ENCODE measurements at regions not wholly inside any gene's neighbourhood (a gene's known extent, or its start where the extent isn't known, plus 50 kb on each side); places are given as distances from the start of the nearest gene placed in this dataset.

GRCh38 chr18:37769826-37770225 is 204.2 kb upstream of the CELF4 start:
- Histone ChIP-seq H3K4me3 (ENCODE audit: low read depth in 1 of 2, low read length in 2 of 2) (no peak overlapping the region), H3K27ac (ENCODE audit: low read depth in 2 of 2, low read length in 1 of 2) (no peak overlapping the region), H3K36me3 (ENCODE audit: control insufficient read depth in 2 of 2, insufficient read depth in 2 of 2, low read length in 1 of 2) (no peaks in the 10 kb centered on the region), H3K9me3 (ENCODE audit: control insufficient read depth in 2 of 2, insufficient read depth in 1 of 2, low read depth in 1 of 2, low read length in 1 of 2) (no peaks in the 10 kb centered on the region), H3K4me1 (ENCODE audit: control insufficient read depth in 2 of 2, insufficient read depth in 2 of 2, low read length in 1 of 2) (no peaks in the 10 kb centered on the region), H3K27me3 (ENCODE audit: control insufficient read depth in 1 of 2, insufficient read depth in 2 of 2, low read length in 2 of 2) (no peaks in the 10 kb centered on the region)
- 47 to 63% methylated on average over 1 of the region's 1 CpG for WGBS, 2 donors

GRCh38 chr18:37764541-37765288 is 199.1 kb upstream of the CELF4 start:
- no peaks in the 10 kb centered on the region for H3K4me1 ChIP-seq (ENCODE audit: control insufficient read depth in 2 of 2, insufficient read depth in 2 of 2, low read length in 1 of 2)
- no peaks in the 10 kb centered on the region for H3K27me3 ChIP-seq (ENCODE audit: control insufficient read depth in 1 of 2, insufficient read depth in 2 of 2, low read length in 2 of 2)
- H3K27ac ChIP-seq (ENCODE audit: low read depth in 2 of 2, low read length in 1 of 2) = no peak overlapping the region
- H3K36me3 ChIP-seq (ENCODE audit: control insufficient read depth in 2 of 2, insufficient read depth in 2 of 2, low read length in 1 of 2) = no peaks in the 10 kb centered on the region
- H3K9me3 ChIP-seq (ENCODE audit: control insufficient read depth in 2 of 2, insufficient read depth in 1 of 2, low read depth in 1 of 2, low read length in 1 of 2) = no peaks in the 10 kb centered on the region
- 69% methylated on average over 8 of the region's 8 CpGs for WGBS, 2 donors
- H3K4me3 ChIP-seq (ENCODE audit: low read depth in 1 of 2, low read length in 2 of 2) = no peak overlapping the region

GRCh38 chr18:37762076-37762621 is 196.6 kb upstream of the CELF4 start:
- no peaks in the 10 kb centered on the region for H3K36me3 ChIP-seq (ENCODE audit: control insufficient read depth in 2 of 2, insufficient read depth in 2 of 2, low read length in 1 of 2)
- WGBS, 2 donors = 87 to 89% methylated on average over 6 of the region's 6 CpGs
- no peak overlapping the region for H3K4me3 ChIP-seq (ENCODE audit: low read depth in 1 of 2, low read length in 2 of 2)
- H3K4me1 ChIP-seq (ENCODE audit: control insufficient read depth in 2 of 2, insufficient read depth in 2 of 2, low read length in 1 of 2) = no peaks in the 10 kb centered on the region
- H3K27ac ChIP-seq (ENCODE audit: low read depth in 2 of 2, low read length in 1 of 2) = no peak overlapping the region
- H3K9me3 ChIP-seq (ENCODE audit: control insufficient read depth in 2 of 2, insufficient read depth in 1 of 2, low read depth in 1 of 2, low read length in 1 of 2) = no peaks in the 10 kb centered on the region
- H3K27me3 ChIP-seq (ENCODE audit: control insufficient read depth in 1 of 2, insufficient read depth in 2 of 2, low read length in 2 of 2) = no peaks in the 10 kb centered on the region

GRCh38 chr18:37754141-37754540 is 188.5 kb upstream of the CELF4 start:
- H3K27ac ChIP-seq (ENCODE audit: low read depth in 2 of 2, low read length in 1 of 2) = no peak overlapping the region
- H3K36me3 ChIP-seq (ENCODE audit: control insufficient read depth in 2 of 2, insufficient read depth in 2 of 2, low read length in 1 of 2) = no peaks in the 10 kb centered on the region
- no peaks in the 10 kb centered on the region for H3K4me1 ChIP-seq (ENCODE audit: control insufficient read depth in 2 of 2, insufficient read depth in 2 of 2, low read length in 1 of 2)
- H3K27me3 ChIP-seq (ENCODE audit: control insufficient read depth in 1 of 2, insufficient read depth in 2 of 2, low read length in 2 of 2) = no peaks in the 10 kb centered on the region
- no peak overlapping the region for H3K4me3 ChIP-seq (ENCODE audit: low read depth in 1 of 2, low read length in 2 of 2)
- H3K9me3 ChIP-seq (ENCODE audit: control insufficient read depth in 2 of 2, insufficient read depth in 1 of 2, low read depth in 1 of 2, low read length in 1 of 2) = no peaks in the 10 kb centered on the region

GRCh38 chr18:37742436-37742835 is 176.8 kb upstream of the CELF4 start:
- Histone ChIP-seq H3K4me3 (ENCODE audit: low read depth in 1 of 2, low read length in 2 of 2) (no peak overlapping the region), H3K36me3 (ENCODE audit: control insufficient read depth in 2 of 2, insufficient read depth in 2 of 2, low read length in 1 of 2) (no peaks in the 10 kb centered on the region), H3K4me1 (ENCODE audit: control insufficient read depth in 2 of 2, insufficient read depth in 2 of 2, low read length in 1 of 2) (no peaks in the 10 kb centered on the region), H3K27ac (ENCODE audit: low read depth in 2 of 2, low read length in 1 of 2) (no peak overlapping the region), H3K9me3 (ENCODE audit: control insufficient read depth in 2 of 2, insufficient read depth in 1 of 2, low read depth in 1 of 2, low read length in 1 of 2) (no peaks in the 10 kb centered on the region), H3K27me3 (ENCODE audit: control insufficient read depth in 1 of 2, insufficient read depth in 2 of 2, low read length in 2 of 2) (no peaks in the 10 kb centered on the region)
- 73 to 85% methylated on average over 2 of the region's 2 CpGs for WGBS, 2 donors

- H3K4me1 ChIP-seq (ENCODE audit: control insufficient read depth in 2 of 2, insufficient read depth in 2 of 2, low read length in 1 of 2) = no peaks in the 10 kb centered on the region
- no peaks in the 10 kb centered on the region for H3K9me3 ChIP-seq (ENCODE audit: control insufficient read depth in 2 of 2, insufficient read depth in 1 of 2, low read depth in 1 of 2, low read length in 1 of 2)
- H3K4me3 ChIP-seq (ENCODE audit: low read depth in 1 of 2, low read length in 2 of 2) = no peak overlapping the region
- H3K27me3 ChIP-seq (ENCODE audit: control insufficient read depth in 1 of 2, insufficient read depth in 2 of 2, low read length in 2 of 2) = no peaks in the 10 kb centered on the region
- H3K36me3 ChIP-seq (ENCODE audit: control insufficient read depth in 2 of 2, insufficient read depth in 2 of 2, low read length in 1 of 2) = no peaks in the 10 kb centered on the region
- H3K27ac ChIP-seq (ENCODE audit: low read depth in 2 of 2, low read length in 1 of 2) = no peak overlapping the region
- 61% methylated on average over 7 of the region's 7 CpGs for WGBS, 2 donors
These were observed 175.5 kb upstream of the CELF4 start for GRCh38 chr18:37741032-37741623.

GRCh38 chr18:37734406-37734805 is 168.8 kb upstream of the CELF4 start:
- Histone ChIP-seq H3K27ac (ENCODE audit: low read depth in 2 of 2, low read length in 1 of 2) (no peak overlapping the region), H3K4me3 (ENCODE audit: low read depth in 1 of 2, low read length in 2 of 2) (no peak overlapping the region), H3K9me3 (ENCODE audit: control insufficient read depth in 2 of 2, insufficient read depth in 1 of 2, low read depth in 1 of 2, low read length in 1 of 2) (no peaks in the 10 kb centered on the region), H3K4me1 (ENCODE audit: control insufficient read depth in 2 of 2, insufficient read depth in 2 of 2, low read length in 1 of 2) (no peaks in the 10 kb centered on the region), H3K27me3 (ENCODE audit: control insufficient read depth in 1 of 2, insufficient read depth in 2 of 2, low read length in 2 of 2) (no peaks in the 10 kb centered on the region), H3K36me3 (ENCODE audit: control insufficient read depth in 2 of 2, insufficient read depth in 2 of 2, low read length in 1 of 2) (no peaks in the 10 kb centered on the region)
- 80 to 84% methylated on average over 4 of the region's 4 CpGs for WGBS, 2 donors

GRCh38 chr18:37729716-37730115 is 164.1 kb upstream of the CELF4 start:
- no peaks in the 10 kb centered on the region for H3K27me3 ChIP-seq (ENCODE audit: control insufficient read depth in 1 of 2, insufficient read depth in 2 of 2, low read length in 2 of 2)
- H3K9me3 ChIP-seq (ENCODE audit: control insufficient read depth in 2 of 2, insufficient read depth in 1 of 2, low read depth in 1 of 2, low read length in 1 of 2) = no peaks in the 10 kb centered on the region
- WGBS, 2 donors = 76 to 77% methylated on average over 5 of the region's 5 CpGs

GRCh38 chr18:37724206-37724605 is 158.6 kb upstream of the CELF4 start:
- H3K4me1 ChIP-seq (ENCODE audit: control insufficient read depth in 2 of 2, insufficient read depth in 2 of 2, low read length in 1 of 2) = no peaks in the 10 kb centered on the region
- no peak overlapping the region for H3K27ac ChIP-seq (ENCODE audit: low read depth in 2 of 2, low read length in 1 of 2)
- no peaks in the 10 kb centered on the region for H3K9me3 ChIP-seq (ENCODE audit: control insufficient read depth in 2 of 2, insufficient read depth in 1 of 2, low read depth in 1 of 2, low read length in 1 of 2)
- H3K27me3 ChIP-seq (ENCODE audit: control insufficient read depth in 1 of 2, insufficient read depth in 2 of 2, low read length in 2 of 2) = no peaks in the 10 kb centered on the region
- no peak overlapping the region for H3K4me3 ChIP-seq (ENCODE audit: low read depth in 1 of 2, low read length in 2 of 2)
- 49 to 50% methylated on average over 4 of the region's 4 CpGs for WGBS, 2 donors
- no peaks in the 10 kb centered on the region for H3K36me3 ChIP-seq (ENCODE audit: control insufficient read depth in 2 of 2, insufficient read depth in 2 of 2, low read length in 1 of 2)

More at GRCh38 chr18:37729716-37730115, 164.1 kb upstream of the CELF4 start:
- Histone ChIP-seq H3K4me3 (ENCODE audit: low read depth in 1 of 2, low read length in 2 of 2) (no peak overlapping the region), H3K27ac (ENCODE audit: low read depth in 2 of 2, low read length in 1 of 2) (no peak overlapping the region), H3K4me1 (ENCODE audit: control insufficient read depth in 2 of 2, insufficient read depth in 2 of 2, low read length in 1 of 2) (no peaks in the 10 kb centered on the region), H3K36me3 (ENCODE audit: control insufficient read depth in 2 of 2, insufficient read depth in 2 of 2, low read length in 1 of 2) (no peaks in the 10 kb centered on the region)

Data from esophagus (tissue), 2 donors.